Upper lobe of left lung (tissue), 4 donors: ENCODE measurements at regions not wholly inside any gene's neighbourhood (a gene's known extent, or its start where the extent isn't known, plus 50 kb on each side); places are given as distances from the start of the nearest gene placed in this dataset.

ENCODE experiments used
- POLR2A ChIP-seq, 4 donors: fragments of 450-650 bp; IDR thresholded peaks; one replicate each; pipeline ENCODE4 v1.5.1; 2016 to 2017; ENCODE audit warnings: antibody characterized with exemption in 4 of 4, mild to moderate bottlenecking in 2 of 4
- TF ChIP-seq, protein P1 (sequence below), 6 experiments: fragments of 450-650 bp in 4 of 6; fragments of 200-600 bp in 2 of 6; sonication (generic) in 2 of 6; IDR thresholded peaks; one replicate each; pipeline ENCODE4 v1.5.1; 2016 to 2019; ENCODE audit warnings: antibody characterized with exemption in 6 of 6

GRCh38 chr15:36178303-36178633 is 401.2 kb upstream of the CDIN1 start:
- TF ChIP-seq, protein P1, sequence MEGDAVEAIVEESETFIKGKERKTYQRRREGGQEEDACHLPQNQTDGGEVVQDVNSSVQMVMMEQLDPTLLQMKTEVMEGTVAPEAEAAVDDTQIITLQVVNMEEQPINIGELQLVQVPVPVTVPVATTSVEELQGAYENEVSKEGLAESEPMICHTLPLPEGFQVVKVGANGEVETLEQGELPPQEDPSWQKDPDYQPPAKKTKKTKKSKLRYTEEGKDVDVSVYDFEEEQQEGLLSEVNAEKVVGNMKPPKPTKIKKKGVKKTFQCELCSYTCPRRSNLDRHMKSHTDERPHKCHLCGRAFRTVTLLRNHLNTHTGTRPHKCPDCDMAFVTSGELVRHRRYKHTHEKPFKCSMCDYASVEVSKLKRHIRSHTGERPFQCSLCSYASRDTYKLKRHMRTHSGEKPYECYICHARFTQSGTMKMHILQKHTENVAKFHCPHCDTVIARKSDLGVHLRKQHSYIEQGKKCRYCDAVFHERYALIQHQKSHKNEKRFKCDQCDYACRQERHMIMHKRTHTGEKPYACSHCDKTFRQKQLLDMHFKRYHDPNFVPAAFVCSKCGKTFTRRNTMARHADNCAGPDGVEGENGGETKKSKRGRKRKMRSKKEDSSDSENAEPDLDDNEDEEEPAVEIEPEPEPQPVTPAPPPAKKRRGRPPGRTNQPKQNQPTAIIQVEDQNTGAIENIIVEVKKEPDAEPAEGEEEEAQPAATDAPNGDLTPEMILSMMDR (IDR thresholded peaks at IDR 0.05) = no peak
- TF ChIP-seq POLR2A (IDR thresholded peaks at IDR 0.05) = no peak
